ENCODE measurements at regions not wholly inside any gene's neighbourhood (a gene's known extent, or its start where the extent isn't known, plus 50 kb on each side); places are given as distances from the start of the nearest gene placed in this dataset.

DNA sequence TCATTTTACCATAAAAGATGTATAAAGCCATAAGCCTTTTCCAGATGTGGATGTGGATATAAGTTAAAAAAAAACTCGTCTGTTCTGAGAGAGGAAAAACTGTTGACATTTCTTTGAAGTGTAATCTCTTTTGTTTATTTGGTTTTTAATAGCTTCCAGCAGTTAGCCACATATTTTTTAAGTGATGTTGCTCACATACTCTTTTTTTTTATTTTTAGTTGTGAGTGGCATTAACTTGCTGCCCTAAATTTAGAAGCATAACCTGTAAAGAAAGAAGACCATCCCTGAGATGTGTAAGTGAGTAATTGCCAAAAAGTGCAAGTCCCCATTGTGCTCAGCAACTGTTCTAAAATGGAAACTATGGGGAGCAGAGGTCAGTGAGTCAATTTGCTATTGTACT, 415.9 kb upstream of the MDFIC2 start:
- DNase-seq (ENCODE audit: low spot score) = no peak
- H3K4me1 ChIP-seq (ENCODE audit: control insufficient read depth in 4 of 4, insufficient read depth in 4 of 4, low read length in 3 of 4) = no peaks in the 10 kb centered on the region
- H3K36me3 ChIP-seq (ENCODE audit: control insufficient read depth in 4 of 4, insufficient read depth in 3 of 4, low read depth in 1 of 4, low read length in 3 of 4) = no peaks in the 10 kb centered on the region
- TF ChIP-seq REST (IDR thresholded peaks at IDR 0.05) = no peak
- H3K27me3 ChIP-seq (ENCODE audit: control insufficient read depth in 4 of 4, insufficient read depth in 4 of 4, low read length in 3 of 4) = peaks cover 0 to 2% (median under 1%) of the 10 kb centered on the region in 4 donors
- H3K27ac ChIP-seq (ENCODE audit: low read depth in 1 of 2, low read length in 2 of 2) = no peak overlapping the region
- H3K9me3 ChIP-seq (ENCODE audit: control insufficient read depth in 4 of 4, low read length in 3 of 4) = no peaks in the 10 kb centered on the region
- no peak overlapping the region for H3K4me3 ChIP-seq (ENCODE audit: low read depth in 1 of 3, low read length in 3 of 3)
- H3K9ac ChIP-seq (ENCODE audit: low read depth in 1 of 2, low read length in 2 of 2) = no peak overlapping the region
- WGBS = 24% methylated on average over 1 of the region's 1 CpG

DNA sequence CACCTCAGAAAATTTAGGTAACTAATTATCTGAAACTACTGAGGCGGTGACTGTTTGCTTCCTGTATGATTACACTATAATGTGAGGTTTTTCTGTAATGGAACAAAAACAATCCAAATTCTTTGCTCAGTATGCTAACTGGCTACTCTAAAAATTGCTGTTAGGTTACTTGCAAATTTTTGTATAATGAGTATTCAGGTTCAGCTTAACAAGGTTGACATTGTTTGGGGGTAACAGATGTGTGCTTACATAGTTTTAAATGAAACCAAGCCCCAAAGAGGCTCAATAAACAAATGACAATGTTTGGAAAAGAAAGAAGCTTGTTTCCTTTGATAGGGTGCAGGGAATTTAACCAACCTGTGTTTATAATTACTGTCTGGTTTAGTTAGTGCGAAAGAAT, 414.5 kb upstream of the MDFIC2 start:
- TF ChIP-seq REST (IDR thresholded peaks at IDR 0.05) = no peak
- TF ChIP-seq, protein P1, sequence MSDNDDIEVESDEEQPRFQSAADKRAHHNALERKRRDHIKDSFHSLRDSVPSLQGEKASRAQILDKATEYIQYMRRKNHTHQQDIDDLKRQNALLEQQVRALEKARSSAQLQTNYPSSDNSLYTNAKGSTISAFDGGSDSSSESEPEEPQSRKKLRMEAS (IDR thresholded peaks at IDR 0.05) = no peak
- no peak for TF ChIP-seq ZBTB33 (IDR thresholded peaks at IDR 0.05)
- no peak for TF ChIP-seq YY1 (IDR thresholded peaks at IDR 0.05)
- no peak for TF ChIP-seq CTCF (IDR thresholded peaks at IDR 0.05; ENCODE audit: low read depth, low read length, missing input control)
- no peak for TF ChIP-seq RAD21 (IDR thresholded peaks at IDR 0.05)
- TF ChIP-seq FOXA1 (IDR thresholded peaks at IDR 0.05) = no peak
- no peak for TF ChIP-seq GABPA (IDR thresholded peaks at IDR 0.05 in 1 of 2, conservative IDR thresholded peaks at IDR 0.05 in 1 of 2)
- TF ChIP-seq ATF3 (IDR thresholded peaks at IDR 0.05) = no peak
- TF ChIP-seq RXRA (IDR thresholded peaks at IDR 0.05) = no peak
- no peak for TF ChIP-seq TAF1 (conservative IDR thresholded peaks at IDR 0.05)
- no peak for TF ChIP-seq SP1 (IDR thresholded peaks at IDR 0.05)
- TF ChIP-seq HNF4A (conservative IDR thresholded peaks at IDR 0.05) = no peak
- no peak for TF ChIP-seq JUND (IDR thresholded peaks at IDR 0.05)
- no peak for TF ChIP-seq FOXA2 (IDR thresholded peaks at IDR 0.05)
- no peak for TF ChIP-seq EGR1 (IDR thresholded peaks at IDR 0.05; ENCODE audit: low read depth in 2 of 2)
- no peak for TF ChIP-seq NR2F2 (IDR thresholded peaks at IDR 0.05)
- no peak for TF ChIP-seq HNF4G (IDR thresholded peaks at IDR 0.05)
- Histone ChIP-seq H3K4me3 (ENCODE audit: low read depth in 1 of 3, low read length in 3 of 3) (no peak overlapping the region), H3K9ac (ENCODE audit: low read depth in 1 of 2, low read length in 2 of 2) (no peak overlapping the region), H3K4me1 (ENCODE audit: control insufficient read depth in 4 of 4, insufficient read depth in 4 of 4, low read length in 3 of 4) (no peaks in the 10 kb centered on the region), H3K9me3 (ENCODE audit: control insufficient read depth in 4 of 4, low read length in 3 of 4) (no peaks in the 10 kb centered on the region), H3K27me3 (ENCODE audit: control insufficient read depth in 4 of 4, insufficient read depth in 4 of 4, low read length in 3 of 4) (peaks cover 0 to 2% (median under 1%) of the 10 kb centered on the region in 4 donors), H3K36me3 (ENCODE audit: control insufficient read depth in 4 of 4, insufficient read depth in 3 of 4, low read depth in 1 of 4, low read length in 3 of 4) (no peaks in the 10 kb centered on the region), H3K27ac (ENCODE audit: low read depth in 1 of 2, low read length in 2 of 2) (no peak overlapping the region)
- WGBS = 91% methylated on average over 2 of the region's 2 CpGs
- DNase-seq (ENCODE audit: low spot score) = no peak

Data from liver (tissue), 8 donors.